ENCODE measurements at regions not wholly inside any gene's neighbourhood (a gene's known extent, or its start where the extent isn't known, plus 50 kb on each side); places are given as distances from the start of the nearest gene placed in this dataset.

- Mint-ChIP-seq H3K9me3 (peaks cover 0 to 2% (median 0%) of the 10 kb centered on the region in 7 donors), H3K27me3 (ENCODE audit: low read depth in 3 of 3) (peaks cover 0 to 2% (median 1%) of the 10 kb centered on the region in 3 donors), H3K4me3 (no peak overlapping the region), H3K27ac (no peak overlapping the region), H3K4me1 (peaks cover 59% of the 10 kb centered on the region), H3K36me3 (peaks cover 0 to 2% of the 10 kb centered on the region in 2 donors)
- Histone ChIP-seq H3K27me3 (ENCODE audit: control insufficient read depth in 2 of 2, insufficient read depth in 2 of 2, low read length in 2 of 2) (no peaks in the 10 kb centered on the region), H2AFZ (ENCODE audit: insufficient read depth, low read depth, low read length, poor library complexity, severe bottlenecking) (peak overlapping the region; percentile 47), H3K79me2 (ENCODE audit: insufficient read depth, low read length) (no peaks in the 10 kb centered on the region), H3K27ac (ENCODE audit: low read depth in 1 of 2, low read length in 2 of 2) (peak overlapping the region in 1 of 2 donors; percentile 4), H3K4me2 (replicated peaks; ENCODE audit: extremely low read depth, low read length, poor library complexity, severe bottlenecking) (no peak overlapping the region), H4K20me1 (ENCODE audit: insufficient read depth, low read length) (no peaks in the 10 kb centered on the region), H3K9ac (ENCODE audit: insufficient read depth, low read length, poor library complexity, severe bottlenecking) (no peak overlapping the region), H3K4me3 (replicated peaks in 1 of 3; ENCODE audit: low read depth in 2 of 3, low read length in 3 of 3) (peak overlapping the region in 1 of 3 experiments; percentile 26), H3K4me1 (ENCODE audit: control insufficient read depth in 1 of 2, insufficient read depth in 2 of 2, low read length in 2 of 2) (peaks cover 44 to 50% of the 10 kb centered on the region in 2 donors), H3K36me3 (replicated peaks in 1 of 2; ENCODE audit: control insufficient read depth in 1 of 2, insufficient read depth in 2 of 2, low read length in 2 of 2) (no peaks in the 10 kb centered on the region), H3K9me3 (replicated peaks in 1 of 2; ENCODE audit: control insufficient read depth in 1 of 2, insufficient read depth in 1 of 2, low read length in 2 of 2) (no peaks in the 10 kb centered on the region)
- TF ChIP-seq, protein P1, sequence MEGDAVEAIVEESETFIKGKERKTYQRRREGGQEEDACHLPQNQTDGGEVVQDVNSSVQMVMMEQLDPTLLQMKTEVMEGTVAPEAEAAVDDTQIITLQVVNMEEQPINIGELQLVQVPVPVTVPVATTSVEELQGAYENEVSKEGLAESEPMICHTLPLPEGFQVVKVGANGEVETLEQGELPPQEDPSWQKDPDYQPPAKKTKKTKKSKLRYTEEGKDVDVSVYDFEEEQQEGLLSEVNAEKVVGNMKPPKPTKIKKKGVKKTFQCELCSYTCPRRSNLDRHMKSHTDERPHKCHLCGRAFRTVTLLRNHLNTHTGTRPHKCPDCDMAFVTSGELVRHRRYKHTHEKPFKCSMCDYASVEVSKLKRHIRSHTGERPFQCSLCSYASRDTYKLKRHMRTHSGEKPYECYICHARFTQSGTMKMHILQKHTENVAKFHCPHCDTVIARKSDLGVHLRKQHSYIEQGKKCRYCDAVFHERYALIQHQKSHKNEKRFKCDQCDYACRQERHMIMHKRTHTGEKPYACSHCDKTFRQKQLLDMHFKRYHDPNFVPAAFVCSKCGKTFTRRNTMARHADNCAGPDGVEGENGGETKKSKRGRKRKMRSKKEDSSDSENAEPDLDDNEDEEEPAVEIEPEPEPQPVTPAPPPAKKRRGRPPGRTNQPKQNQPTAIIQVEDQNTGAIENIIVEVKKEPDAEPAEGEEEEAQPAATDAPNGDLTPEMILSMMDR (IDR thresholded peaks at IDR 0.05): no peak
- intact Hi-C loops (cut with micrococcal nuclease): loop anchor here in 1 of 2 donors (5.0 kb wide), 1 partner anchor 32 kb away; no protein-coding TSS in a partner anchor
- 56% methylated on average over 8 of the region's 8 CpGs for WGBS (ENCODE audit: insufficient coverage)
- no peak for DNase-seq
These were observed 84.6 kb downstream of the ARL6IP4 start for GRCh38 chr12:123064885-123065619.

DNA sequence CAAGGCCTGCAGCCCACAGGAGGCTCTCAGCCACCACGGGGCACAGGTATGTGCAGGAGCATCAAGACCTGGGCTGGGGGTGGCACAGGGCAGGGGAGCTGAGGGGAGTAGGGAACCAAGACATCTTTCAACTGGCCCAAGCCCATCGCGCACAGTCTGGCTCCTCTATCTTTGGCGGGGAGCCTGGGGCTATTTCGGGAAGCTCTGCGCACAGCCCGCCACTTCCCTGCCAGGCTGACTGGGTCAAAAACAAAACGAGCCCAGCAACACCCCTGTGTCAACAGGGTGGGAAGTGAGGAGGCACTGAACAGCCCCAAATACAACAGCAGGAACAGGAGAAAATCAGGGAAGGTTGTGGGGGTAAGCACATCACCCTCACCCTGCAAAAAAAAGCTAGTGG, 83.9 kb downstream of the ARL6IP4 start:
- Mint-ChIP-seq H3K4me3 (peak overlapping the region in 1 of 2 donors; percentile 62), H3K9me3 (peaks cover 0 to 2% (median 0%) of the 10 kb centered on the region in 7 donors), H3K27me3 (ENCODE audit: low read depth in 3 of 3) (peaks cover 0 to 2% (median 1%) of the 10 kb centered on the region in 3 donors), H3K4me1 (peaks cover 62% of the 10 kb centered on the region), H3K36me3 (peaks cover 0 to 2% of the 10 kb centered on the region in 2 donors), H3K27ac (peak overlapping the region in 4 of 7 donors; percentile 30 to 64 (median 44))
- 0% methylated on average over 3 of the region's 8 CpGs for WGBS (ENCODE audit: insufficient coverage)
- no peaks in the 10 kb centered on the region for H3K27me3 ChIP-seq (ENCODE audit: control insufficient read depth in 2 of 2, insufficient read depth in 2 of 2, low read length in 2 of 2)
- H4K20me1 ChIP-seq (ENCODE audit: insufficient read depth, low read length): no peaks in the 10 kb centered on the region
- no peaks in the 10 kb centered on the region for H3K9me3 ChIP-seq (replicated peaks in 1 of 2; ENCODE audit: control insufficient read depth in 1 of 2, insufficient read depth in 1 of 2, low read length in 2 of 2)
- peak overlapping the region; percentile 24 for H3K4me2 ChIP-seq (replicated peaks; ENCODE audit: extremely low read depth, low read length, poor library complexity, severe bottlenecking)
- peak overlapping the region in 1 of 2 donors; percentile 4 for H3K27ac ChIP-seq (ENCODE audit: low read depth in 1 of 2, low read length in 2 of 2)
- intact Hi-C loops (cut with micrococcal nuclease): loop anchor here in 1 of 2 donors (5.0 kb wide), 1 partner anchor 33 kb away; no protein-coding TSS in a partner anchor
- peak in 1 of 3 donors; percentile 10 for DNase-seq
- no peak overlapping the region for H3K9ac ChIP-seq (ENCODE audit: insufficient read depth, low read length, poor library complexity, severe bottlenecking)
- H3K36me3 ChIP-seq (replicated peaks in 1 of 2; ENCODE audit: control insufficient read depth in 1 of 2, insufficient read depth in 2 of 2, low read length in 2 of 2): no peaks in the 10 kb centered on the region
- TF ChIP-seq, protein P1 (IDR thresholded peaks at IDR 0.05): no peak
- peak overlapping the region; percentile 47 for H2AFZ ChIP-seq (ENCODE audit: insufficient read depth, low read depth, low read length, poor library complexity, severe bottlenecking)
- H3K4me3 ChIP-seq (replicated peaks in 1 of 3; ENCODE audit: low read depth in 2 of 3, low read length in 3 of 3): peak overlapping the region in 1 of 3 experiments; percentile 26
- H3K4me1 ChIP-seq (ENCODE audit: control insufficient read depth in 1 of 2, insufficient read depth in 2 of 2, low read length in 2 of 2): peaks cover 44 to 50% of the 10 kb centered on the region in 2 donors
- no peaks in the 10 kb centered on the region for H3K79me2 ChIP-seq (ENCODE audit: insufficient read depth, low read length)
